ENCODE measurements at regions not wholly inside any gene's neighbourhood (a gene's known extent, or its start where the extent isn't known, plus 50 kb on each side); places are given as distances from the start of the nearest gene placed in this dataset.

DNA sequence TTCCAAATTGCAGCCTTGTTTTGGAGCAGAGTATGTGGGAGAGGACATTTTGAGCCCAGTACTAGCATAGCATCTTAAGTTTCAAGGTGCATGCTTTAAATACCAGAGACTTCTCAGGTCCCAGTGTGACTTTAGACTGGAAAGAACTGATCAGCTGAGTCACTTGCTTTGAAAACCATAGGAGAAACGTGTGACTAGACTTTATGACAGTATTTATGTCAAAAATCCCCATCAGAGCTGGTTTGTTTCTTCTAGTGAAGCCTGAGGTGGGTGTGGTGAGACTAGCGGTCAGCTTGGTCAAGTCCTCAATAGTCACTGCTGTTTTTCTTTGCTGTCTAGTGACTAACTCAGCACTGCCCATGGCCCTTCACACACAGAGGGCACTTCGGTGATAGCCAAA, 724.2 kb downstream of the GATA3 start:
- no peak overlapping the region for H3K4me3 ChIP-seq (ENCODE audit: low read depth, low read length)
- TF ChIP-seq CTCF (conservative IDR thresholded peaks at IDR 0.05; ENCODE audit: low read depth, low read length) = no peak
- no peak for DNase-seq (ENCODE audit: low read depth)

DNA sequence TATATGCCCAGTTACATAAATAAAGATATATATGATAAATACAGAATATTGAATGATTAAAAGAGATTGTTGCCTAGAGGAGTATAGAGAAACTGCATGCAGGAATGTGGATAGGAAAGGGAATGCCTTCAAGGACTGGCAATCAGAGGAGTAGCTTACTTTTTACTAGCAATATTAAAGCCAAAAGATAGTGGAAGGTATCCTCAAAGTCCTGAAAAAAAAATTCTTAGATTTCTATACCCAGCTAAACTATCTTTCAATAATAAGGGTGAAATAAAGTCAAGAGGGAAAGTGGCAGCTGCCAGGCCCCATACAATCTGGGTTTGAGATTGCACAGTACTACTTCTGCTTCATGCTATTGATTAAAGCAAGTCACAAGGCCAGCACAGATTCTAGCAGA, 733.2 kb downstream of the GATA3 start:
- H3K4me3 ChIP-seq (ENCODE audit: low read depth, low read length) = no peak overlapping the region
- DNase-seq (ENCODE audit: low read depth) = no peak
- no peak for TF ChIP-seq CTCF (conservative IDR thresholded peaks at IDR 0.05; ENCODE audit: low read depth, low read length)

DNA sequence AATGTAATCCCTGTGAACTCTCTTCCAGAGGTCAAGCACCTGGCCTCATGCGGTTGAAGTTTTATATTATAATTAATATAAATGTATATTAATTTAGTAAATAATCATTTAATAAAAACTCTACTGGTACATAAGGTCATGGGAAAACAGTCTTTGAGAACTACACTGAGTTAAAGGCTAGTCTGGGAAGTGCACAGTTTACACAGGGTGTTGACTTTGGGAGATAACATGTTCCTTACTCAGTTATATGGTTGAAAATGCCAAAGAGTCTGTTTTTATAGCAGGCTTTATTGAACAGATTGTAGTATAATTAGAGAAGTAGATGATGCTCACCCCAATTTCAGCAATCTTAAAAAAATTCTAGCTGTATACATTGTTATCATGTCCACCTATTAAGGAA, 735.9 kb downstream of the GATA3 start:
- no peak overlapping the region for H3K4me3 ChIP-seq (ENCODE audit: low read depth, low read length)
- DNase-seq (ENCODE audit: low read depth) = no peak
- no peak for TF ChIP-seq CTCF (conservative IDR thresholded peaks at IDR 0.05; ENCODE audit: low read depth, low read length)

- TF ChIP-seq CTCF (conservative IDR thresholded peaks at IDR 0.05; ENCODE audit: low read depth, low read length) = no peak
- DNase-seq (ENCODE audit: low read depth) = no peak
- H3K4me3 ChIP-seq (ENCODE audit: low read depth, low read length) = no peak overlapping the region
These were observed 740.4 kb downstream of the GATA3 start for GRCh38 chr10:8794860-8795259.

- no peak for TF ChIP-seq CTCF (conservative IDR thresholded peaks at IDR 0.05; ENCODE audit: low read depth, low read length)
- H3K4me3 ChIP-seq (ENCODE audit: low read depth, low read length) = no peak overlapping the region
- DNase-seq (ENCODE audit: low read depth) = no peak
These were observed 745.9 kb downstream of the GATA3 start for GRCh38 chr10:8800426-8800825.

GRCh38 chr10:8803992-8804391, 749.5 kb downstream of the GATA3 start:
- no peak overlapping the region for H3K4me3 ChIP-seq (ENCODE audit: low read depth, low read length)
- no peak for DNase-seq (ENCODE audit: low read depth)
- TF ChIP-seq CTCF (conservative IDR thresholded peaks at IDR 0.05; ENCODE audit: low read depth, low read length) = no peak

DNA sequence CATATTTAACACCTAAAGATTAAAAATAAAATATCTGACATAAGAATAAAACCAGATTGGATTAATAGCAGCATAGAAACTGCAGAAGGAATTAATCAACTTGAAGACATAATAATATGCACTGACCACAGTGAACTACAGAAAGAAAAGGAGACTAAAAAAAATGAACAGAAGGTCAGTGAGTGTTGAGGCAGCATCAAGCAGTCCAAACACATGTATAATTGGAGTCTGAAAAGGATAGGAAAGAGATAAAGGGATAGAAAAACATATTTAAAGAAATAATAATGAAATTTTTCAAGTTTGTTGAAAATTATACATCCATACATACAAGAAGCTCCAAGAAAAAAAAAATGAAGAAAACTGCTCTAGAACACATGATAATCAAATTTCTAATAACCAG, 756.2 kb downstream of the GATA3 start:
- no peak for TF ChIP-seq CTCF (conservative IDR thresholded peaks at IDR 0.05; ENCODE audit: low read depth, low read length)
- no peak overlapping the region for H3K4me3 ChIP-seq (ENCODE audit: low read depth, low read length)
- no peak for DNase-seq (ENCODE audit: low read depth)

Measured in choroid plexus epithelial cell (primary cell).